ENCODE measurements at regions not wholly inside any gene's neighbourhood (a gene's known extent, or its start where the extent isn't known, plus 50 kb on each side); places are given as distances from the start of the nearest gene placed in this dataset.

DNA sequence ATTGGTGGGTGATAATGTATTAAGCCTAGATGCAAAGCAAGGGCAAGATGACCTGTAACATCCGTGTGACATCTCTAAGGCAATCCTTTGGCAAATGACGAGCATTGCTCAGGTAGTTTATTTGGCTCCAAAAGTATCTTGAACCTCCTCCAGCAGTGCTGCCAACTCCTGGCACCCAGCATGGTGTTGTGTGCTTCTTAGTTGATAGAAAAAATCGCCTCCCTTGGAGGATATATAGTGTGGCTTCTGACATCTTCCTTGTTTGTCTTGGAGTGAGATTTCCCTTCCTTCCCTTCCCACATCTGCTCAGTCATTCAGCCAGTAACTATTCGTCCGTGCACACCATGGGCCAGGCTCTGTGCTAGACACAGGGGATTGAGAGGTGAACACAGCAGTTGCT lies 121.8 kb downstream of the TOMM20 start:
- no peak overlapping the region for H3K9ac ChIP-seq (ENCODE audit: low read length)
- H3K9me3 Mint-ChIP-seq (ENCODE audit: unreplicated experiment) = peaks cover 2% of the 10 kb centered on the region
- no peak overlapping the region for H3K4me3 Mint-ChIP-seq (ENCODE audit: unreplicated experiment)

DNA sequence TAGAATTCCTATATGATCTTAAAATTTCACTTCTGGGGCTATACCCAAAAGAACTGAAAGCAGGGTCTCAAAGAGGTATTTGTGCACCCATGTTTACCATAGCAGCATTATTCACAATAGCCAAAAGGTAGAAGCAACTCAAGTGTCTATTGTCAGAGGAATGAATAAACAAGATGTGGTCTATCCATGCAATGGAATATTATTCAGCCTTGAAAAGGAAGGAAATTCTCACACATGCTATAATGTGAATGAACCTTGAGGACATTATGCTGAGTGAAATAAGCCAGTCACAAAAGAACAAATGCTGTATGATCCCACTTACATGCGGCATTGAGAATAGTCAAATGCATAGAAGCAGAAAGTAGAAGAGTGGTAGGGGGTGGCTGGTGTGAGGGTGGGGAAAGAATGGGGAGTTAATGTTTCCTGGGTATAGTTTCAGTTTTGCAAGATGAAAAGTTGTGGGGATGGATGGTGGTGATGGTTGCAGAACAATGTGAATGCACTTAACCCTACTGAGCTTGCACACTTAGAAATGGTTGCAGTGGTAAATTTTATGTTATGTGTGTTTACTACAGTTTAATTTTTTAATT lies 122.4 kb downstream of the TOMM20 start:
- no peaks in the 10 kb centered on the region for H3K27me3 Mint-ChIP-seq (ENCODE audit: low read depth, unreplicated experiment)
- H2AFZ ChIP-seq (ENCODE audit: low read depth, low read length) = no peak overlapping the region
- no peak overlapping the region for H3K27ac Mint-ChIP-seq (ENCODE audit: unreplicated experiment)
- no peaks in the 10 kb centered on the region for H3K9me3 ChIP-seq (ENCODE audit: insufficient read depth, low read depth, low read length)
- TF ChIP-seq EZH2 (IDR thresholded peaks at IDR 0.05; ENCODE audit: insufficient read depth, low read length) = no peak
- TF ChIP-seq, protein P1, sequence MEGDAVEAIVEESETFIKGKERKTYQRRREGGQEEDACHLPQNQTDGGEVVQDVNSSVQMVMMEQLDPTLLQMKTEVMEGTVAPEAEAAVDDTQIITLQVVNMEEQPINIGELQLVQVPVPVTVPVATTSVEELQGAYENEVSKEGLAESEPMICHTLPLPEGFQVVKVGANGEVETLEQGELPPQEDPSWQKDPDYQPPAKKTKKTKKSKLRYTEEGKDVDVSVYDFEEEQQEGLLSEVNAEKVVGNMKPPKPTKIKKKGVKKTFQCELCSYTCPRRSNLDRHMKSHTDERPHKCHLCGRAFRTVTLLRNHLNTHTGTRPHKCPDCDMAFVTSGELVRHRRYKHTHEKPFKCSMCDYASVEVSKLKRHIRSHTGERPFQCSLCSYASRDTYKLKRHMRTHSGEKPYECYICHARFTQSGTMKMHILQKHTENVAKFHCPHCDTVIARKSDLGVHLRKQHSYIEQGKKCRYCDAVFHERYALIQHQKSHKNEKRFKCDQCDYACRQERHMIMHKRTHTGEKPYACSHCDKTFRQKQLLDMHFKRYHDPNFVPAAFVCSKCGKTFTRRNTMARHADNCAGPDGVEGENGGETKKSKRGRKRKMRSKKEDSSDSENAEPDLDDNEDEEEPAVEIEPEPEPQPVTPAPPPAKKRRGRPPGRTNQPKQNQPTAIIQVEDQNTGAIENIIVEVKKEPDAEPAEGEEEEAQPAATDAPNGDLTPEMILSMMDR (IDR thresholded peaks at IDR 0.05; ENCODE audit: insufficient read depth, low read depth, low read length) = no peak
- no peaks in the 10 kb centered on the region for H3K36me3 ChIP-seq (ENCODE audit: insufficient read depth, low read length)
- H3K36me3 Mint-ChIP-seq (ENCODE audit: low read depth, unreplicated experiment) = no peaks in the 10 kb centered on the region
- no peaks in the 10 kb centered on the region for H3K4me1 Mint-ChIP-seq (ENCODE audit: low read depth, unreplicated experiment)
- H3K27ac ChIP-seq (ENCODE audit: low read depth, low read length) = no peak overlapping the region
- no peak overlapping the region for H3K9ac ChIP-seq (ENCODE audit: low read length)
- peaks cover 2% of the 10 kb centered on the region for H3K9me3 Mint-ChIP-seq (ENCODE audit: unreplicated experiment)
- no peaks in the 10 kb centered on the region for H4K20me1 ChIP-seq (ENCODE audit: insufficient read depth, low read length)
- no peak overlapping the region for H3K4me3 Mint-ChIP-seq (ENCODE audit: unreplicated experiment)
- H3K27me3 ChIP-seq (ENCODE audit: insufficient read depth, low read length) = no peaks in the 10 kb centered on the region
- H3K79me2 ChIP-seq (ENCODE audit: insufficient read depth, low read length) = no peaks in the 10 kb centered on the region
- FAIRE-seq = no peak
- peaks cover 9% of the 10 kb centered on the region for H3K4me1 ChIP-seq (ENCODE audit: insufficient read depth, low read length)
- no peak for DNase-seq (ENCODE audit: low read depth)
- H3K4me2 ChIP-seq (ENCODE audit: low read length) = no peak overlapping the region
- H3K4me3 ChIP-seq (ENCODE audit: insufficient read depth, low read depth, low read length) = no peak overlapping the region

More for the DNA sequence above, 121.8 kb downstream of the TOMM20 start:
- Histone ChIP-seq H2AFZ (ENCODE audit: low read depth, low read length) (no peak overlapping the region), H3K9me3 (ENCODE audit: insufficient read depth, low read depth, low read length) (no peaks in the 10 kb centered on the region), H3K4me2 (ENCODE audit: low read length) (no peak overlapping the region), H4K20me1 (ENCODE audit: insufficient read depth, low read length) (no peaks in the 10 kb centered on the region), H3K4me1 (ENCODE audit: insufficient read depth, low read length) (peaks cover 12% of the 10 kb centered on the region), H3K79me2 (ENCODE audit: insufficient read depth, low read length) (no peaks in the 10 kb centered on the region), H3K36me3 (ENCODE audit: insufficient read depth, low read length) (no peaks in the 10 kb centered on the region), H3K4me3 (ENCODE audit: insufficient read depth, low read depth, low read length) (no peak overlapping the region), H3K27ac (ENCODE audit: low read depth, low read length) (no peak overlapping the region), H3K27me3 (ENCODE audit: insufficient read depth, low read length) (no peaks in the 10 kb centered on the region)
- no peak for FAIRE-seq
- H3K27ac Mint-ChIP-seq (ENCODE audit: unreplicated experiment) = no peak overlapping the region
- TF ChIP-seq, protein P1 (IDR thresholded peaks at IDR 0.05; ENCODE audit: insufficient read depth, low read depth, low read length) = no peak
- no peak for TF ChIP-seq EZH2 (IDR thresholded peaks at IDR 0.05; ENCODE audit: insufficient read depth, low read length)
- no peaks in the 10 kb centered on the region for H3K36me3 Mint-ChIP-seq (ENCODE audit: low read depth, unreplicated experiment)
- DNase-seq (ENCODE audit: low read depth) = no peak
- peaks cover 5% of the 10 kb centered on the region for H3K4me1 Mint-ChIP-seq (ENCODE audit: low read depth, unreplicated experiment)
- H3K27me3 Mint-ChIP-seq (ENCODE audit: low read depth, unreplicated experiment) = no peaks in the 10 kb centered on the region

DNA sequence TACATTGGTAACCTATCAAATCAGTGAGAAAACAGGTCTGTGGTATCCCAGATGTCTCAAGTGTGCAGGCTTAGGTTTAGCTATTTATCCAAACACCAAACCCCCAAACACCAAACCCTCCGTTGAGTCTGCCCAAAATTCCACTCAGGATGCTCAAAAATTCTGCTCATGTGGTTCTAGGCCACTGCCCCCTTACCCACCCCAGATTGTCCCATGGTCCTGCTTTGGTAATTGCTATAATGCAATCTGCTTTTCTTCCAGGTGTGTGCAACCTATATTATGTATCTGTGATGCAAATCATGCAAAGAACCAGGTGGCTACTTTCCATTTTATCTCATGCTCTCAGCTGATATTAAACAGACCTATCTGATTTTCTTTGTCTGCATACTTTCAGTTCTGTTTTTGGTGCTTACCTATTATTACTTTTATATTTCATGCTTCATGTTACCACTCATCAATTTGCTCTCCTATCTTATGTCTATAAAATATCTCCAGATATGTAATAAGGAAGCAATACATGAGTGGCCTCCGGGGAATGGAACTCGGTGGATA lies 123.7 kb downstream of the TOMM20 start:
- Histone ChIP-seq H3K9me3 (ENCODE audit: insufficient read depth, low read depth, low read length) (no peaks in the 10 kb centered on the region), H3K27me3 (ENCODE audit: insufficient read depth, low read length) (no peaks in the 10 kb centered on the region), H3K4me3 (ENCODE audit: insufficient read depth, low read depth, low read length) (no peak overlapping the region), H2AFZ (ENCODE audit: low read depth, low read length) (no peak overlapping the region), H3K79me2 (ENCODE audit: insufficient read depth, low read length) (no peaks in the 10 kb centered on the region), H4K20me1 (ENCODE audit: insufficient read depth, low read length) (no peaks in the 10 kb centered on the region), H3K27ac (ENCODE audit: low read depth, low read length) (no peak overlapping the region), H3K4me1 (ENCODE audit: insufficient read depth, low read length) (peaks cover 3% of the 10 kb centered on the region), H3K36me3 (ENCODE audit: insufficient read depth, low read length) (no peaks in the 10 kb centered on the region), H3K9ac (ENCODE audit: low read length) (no peak overlapping the region), H3K4me2 (ENCODE audit: low read length) (no peak overlapping the region)
- Mint-ChIP-seq H3K4me1 (ENCODE audit: low read depth, unreplicated experiment) (peaks cover 2% of the 10 kb centered on the region), H3K27ac (ENCODE audit: unreplicated experiment) (no peak overlapping the region), H3K36me3 (ENCODE audit: low read depth, unreplicated experiment) (no peaks in the 10 kb centered on the region), H3K9me3 (ENCODE audit: unreplicated experiment) (peaks cover 2% of the 10 kb centered on the region), H3K27me3 (ENCODE audit: low read depth, unreplicated experiment) (no peaks in the 10 kb centered on the region), H3K4me3 (ENCODE audit: unreplicated experiment) (no peak overlapping the region)
- DNase-seq (ENCODE audit: low read depth) (no peak), FAIRE-seq (no peak)
- no peak for TF ChIP-seq EZH2 (IDR thresholded peaks at IDR 0.05; ENCODE audit: insufficient read depth, low read length)
- TF ChIP-seq, protein P1 (IDR thresholded peaks at IDR 0.05; ENCODE audit: insufficient read depth, low read depth, low read length) = no peak

Data from astrocyte (in vitro differentiated cells and primary cell).